ENCODE measurements at regions not wholly inside any gene's neighbourhood (a gene's known extent, or its start where the extent isn't known, plus 50 kb on each side); places are given as distances from the start of the nearest gene placed in this dataset.

- TF ChIP-seq, protein P1, sequence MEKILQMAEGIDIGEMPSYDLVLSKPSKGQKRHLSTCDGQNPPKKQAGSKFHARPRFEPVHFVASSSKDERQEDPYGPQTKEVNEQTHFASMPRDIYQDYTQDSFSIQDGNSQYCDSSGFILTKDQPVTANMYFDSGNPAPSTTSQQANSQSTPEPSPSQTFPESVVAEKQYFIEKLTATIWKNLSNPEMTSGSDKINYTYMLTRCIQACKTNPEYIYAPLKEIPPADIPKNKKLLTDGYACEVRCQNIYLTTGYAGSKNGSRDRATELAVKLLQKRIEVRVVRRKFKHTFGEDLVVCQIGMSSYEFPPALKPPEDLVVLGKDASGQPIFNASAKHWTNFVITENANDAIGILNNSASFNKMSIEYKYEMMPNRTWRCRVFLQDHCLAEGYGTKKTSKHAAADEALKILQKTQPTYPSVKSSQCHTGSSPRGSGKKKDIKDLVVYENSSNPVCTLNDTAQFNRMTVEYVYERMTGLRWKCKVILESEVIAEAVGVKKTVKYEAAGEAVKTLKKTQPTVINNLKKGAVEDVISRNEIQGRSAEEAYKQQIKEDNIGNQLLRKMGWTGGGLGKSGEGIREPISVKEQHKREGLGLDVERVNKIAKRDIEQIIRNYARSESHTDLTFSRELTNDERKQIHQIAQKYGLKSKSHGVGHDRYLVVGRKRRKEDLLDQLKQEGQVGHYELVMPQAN (conservative IDR thresholded peaks at IDR 0.05), result no peak
- peak; percentile 56 for TF ChIP-seq ATF7 (IDR thresholded peaks at IDR 0.05; ENCODE audit: low read depth)
- 24% methylated on average over 4 of the region's 4 CpGs for WGBS (ENCODE audit: insufficient coverage, insufficient replicate concordance, low lambda C conversion rate, missing lambda C conversion rate)
- DNase-seq (ENCODE audit: low read depth, low spot score), result no peak
- H3K4me3 ChIP-seq, result no peak overlapping the region
- in situ Hi-C loops (cut with MboI), result no loop called here
- H3K79me2 ChIP-seq (ENCODE audit: control insufficient read depth, insufficient read depth, low read length), result no peaks in the 10 kb centered on the region
- no peaks in the 10 kb centered on the region for H4K20me1 ChIP-seq (ENCODE audit: control insufficient read depth, insufficient read depth)
- intact Hi-C loops (cut with micrococcal nuclease; ENCODE audit: unreplicated experiment), result no loop called here
- H2AFZ ChIP-seq (ENCODE audit: control insufficient read depth, low read depth, low read length), result no peak overlapping the region
- ChIA-PET RAD21 (ENCODE audit: unreplicated experiment) (no interaction called here), CTCF (no interaction called here), POLR2A (no interaction called here), SMC1A (ENCODE audit: uncharacterized antibody, unreplicated experiment) (no interaction called here)
- ATAC-seq, result no peak
- H3K9me3 ChIP-seq (replicated peaks; ENCODE audit: control insufficient read depth, insufficient read depth, low read length), result no peaks in the 10 kb centered on the region
- H3K27me3 ChIP-seq (replicated peaks in 1 of 2; ENCODE audit: control insufficient read depth in 2 of 2, insufficient read depth in 2 of 2, low read length in 1 of 2), result no peaks in the 10 kb centered on the region
- no peak overlapping the region for H3K27ac ChIP-seq (ENCODE audit: control insufficient read depth, insufficient read depth)
- no peak overlapping the region for H3K9ac ChIP-seq (ENCODE audit: control insufficient read depth, insufficient read depth, low read length)
- no TSS peak for BruUV-seq (replicated peaks)
- FAIRE-seq, result no peak
- no peaks in the 10 kb centered on the region for H3K4me1 ChIP-seq (ENCODE audit: control insufficient read depth, insufficient read depth, low read length)
- no peak overlapping the region for H3K4me2 ChIP-seq (ENCODE audit: control insufficient read depth, insufficient read depth)
- no peaks in the 10 kb centered on the region for H3K36me3 ChIP-seq (ENCODE audit: control insufficient read depth in 2 of 2, insufficient read depth in 2 of 2, low read length in 1 of 2)
These were observed 88.8 kb upstream of the TRPC7 start for GRCh38 chr5:136453986-136454758.

DNA sequence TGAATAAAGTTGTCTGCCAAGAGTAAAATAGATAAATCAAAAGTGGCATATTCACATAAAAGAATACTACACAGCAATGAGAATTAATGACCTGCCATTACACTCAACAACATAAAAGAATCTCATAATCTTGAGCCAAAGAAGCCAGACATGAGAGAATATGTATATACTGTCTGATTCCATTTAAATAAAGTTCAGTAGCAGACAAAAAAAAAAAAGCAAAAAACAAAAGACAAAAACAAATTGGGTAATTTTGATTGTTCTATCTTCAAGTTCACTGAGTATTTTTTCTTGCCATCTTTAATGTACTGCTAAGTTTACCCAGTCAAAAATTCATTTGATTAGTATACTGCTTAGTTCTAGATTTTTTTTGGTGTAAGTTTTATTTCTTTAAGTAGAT lies 87.9 kb upstream of the TRPC7 start:
- no peaks in the 10 kb centered on the region for H4K20me1 ChIP-seq (ENCODE audit: control insufficient read depth, insufficient read depth)
- no peaks in the 10 kb centered on the region for H3K36me3 ChIP-seq (ENCODE audit: control insufficient read depth in 2 of 2, insufficient read depth in 2 of 2, low read length in 1 of 2)
- BruUV-seq (replicated peaks), result no TSS peak
- H3K9ac ChIP-seq (ENCODE audit: control insufficient read depth, insufficient read depth, low read length), result no peak overlapping the region
- CTCF ChIA-PET, result no interaction called here
- RAD21 ChIA-PET (ENCODE audit: unreplicated experiment), result no interaction called here
- FAIRE-seq (no peak), DNase-seq (ENCODE audit: low read depth, low spot score) (no peak), ATAC-seq (no peak)
- H3K4me1 ChIP-seq (ENCODE audit: control insufficient read depth, insufficient read depth, low read length), result no peaks in the 10 kb centered on the region
- no peak overlapping the region for H2AFZ ChIP-seq (ENCODE audit: control insufficient read depth, low read depth, low read length)
- TF ChIP-seq, protein P2, sequence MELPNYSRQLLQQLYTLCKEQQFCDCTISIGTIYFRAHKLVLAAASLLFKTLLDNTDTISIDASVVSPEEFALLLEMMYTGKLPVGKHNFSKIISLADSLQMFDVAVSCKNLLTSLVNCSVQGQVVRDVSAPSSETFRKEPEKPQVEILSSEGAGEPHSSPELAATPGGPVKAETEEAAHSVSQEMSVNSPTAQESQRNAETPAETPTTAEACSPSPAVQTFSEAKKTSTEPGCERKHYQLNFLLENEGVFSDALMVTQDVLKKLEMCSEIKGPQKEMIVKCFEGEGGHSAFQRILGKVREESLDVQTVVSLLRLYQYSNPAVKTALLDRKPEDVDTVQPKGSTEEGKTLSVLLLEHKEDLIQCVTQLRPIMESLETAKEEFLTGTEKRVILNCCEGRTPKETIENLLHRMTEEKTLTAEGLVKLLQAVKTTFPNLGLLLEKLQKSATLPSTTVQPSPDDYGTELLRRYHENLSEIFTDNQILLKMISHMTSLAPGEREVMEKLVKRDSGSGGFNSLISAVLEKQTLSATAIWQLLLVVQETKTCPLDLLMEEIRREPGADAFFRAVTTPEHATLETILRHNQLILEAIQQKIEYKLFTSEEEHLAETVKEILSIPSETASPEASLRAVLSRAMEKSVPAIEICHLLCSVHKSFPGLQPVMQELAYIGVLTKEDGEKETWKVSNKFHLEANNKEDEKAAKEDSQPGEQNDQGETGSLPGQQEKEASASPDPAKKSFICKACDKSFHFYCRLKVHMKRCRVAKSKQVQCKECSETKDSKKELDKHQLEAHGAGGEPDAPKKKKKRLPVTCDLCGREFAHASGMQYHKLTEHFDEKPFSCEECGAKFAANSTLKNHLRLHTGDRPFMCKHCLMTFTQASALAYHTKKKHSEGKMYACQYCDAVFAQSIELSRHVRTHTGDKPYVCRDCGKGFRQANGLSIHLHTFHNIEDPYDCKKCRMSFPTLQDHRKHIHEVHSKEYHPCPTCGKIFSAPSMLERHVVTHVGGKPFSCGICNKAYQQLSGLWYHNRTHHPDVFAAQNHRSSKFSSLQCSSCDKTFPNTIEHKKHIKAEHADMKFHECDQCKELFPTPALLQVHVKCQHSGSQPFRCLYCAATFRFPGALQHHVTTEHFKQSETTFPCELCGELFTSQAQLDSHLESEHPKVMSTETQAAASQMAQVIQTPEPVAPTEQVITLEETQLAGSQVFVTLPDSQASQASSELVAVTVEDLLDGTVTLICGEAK (IDR thresholded peaks at IDR 0.05; ENCODE audit: borderline replicate concordance), result 0 out of 2 replicates have a peak, but pooled peaks have one; percentile 13
- TF ChIP-seq SMAD5 (IDR thresholded peaks at IDR 0.05; ENCODE audit: low read depth), result no peak
- no peak overlapping the region for H3K4me2 ChIP-seq (ENCODE audit: control insufficient read depth, insufficient read depth)
- H3K9me3 ChIP-seq (replicated peaks; ENCODE audit: control insufficient read depth, insufficient read depth, low read length), result no peaks in the 10 kb centered on the region
- H3K27ac ChIP-seq (ENCODE audit: control insufficient read depth, insufficient read depth), result no peak overlapping the region
- POLR2A ChIA-PET, result no interaction called here
- no peak overlapping the region for H3K4me3 ChIP-seq
- in situ Hi-C loops (cut with MboI), result no loop called here
- H3K79me2 ChIP-seq (ENCODE audit: control insufficient read depth, insufficient read depth, low read length), result no peaks in the 10 kb centered on the region
- H3K27me3 ChIP-seq (replicated peaks in 1 of 2; ENCODE audit: control insufficient read depth in 2 of 2, insufficient read depth in 2 of 2, low read length in 1 of 2), result no peaks in the 10 kb centered on the region
- intact Hi-C loops (cut with micrococcal nuclease; ENCODE audit: unreplicated experiment), result no loop called here
- SMC1A ChIA-PET (ENCODE audit: uncharacterized antibody, unreplicated experiment), result no interaction called here

Measured in GM12878 (cell line).